ENCODE measurements at regions not wholly inside any gene's neighbourhood (a gene's known extent, or its start where the extent isn't known, plus 50 kb on each side); places are given as distances from the start of the nearest gene placed in this dataset.

DNA sequence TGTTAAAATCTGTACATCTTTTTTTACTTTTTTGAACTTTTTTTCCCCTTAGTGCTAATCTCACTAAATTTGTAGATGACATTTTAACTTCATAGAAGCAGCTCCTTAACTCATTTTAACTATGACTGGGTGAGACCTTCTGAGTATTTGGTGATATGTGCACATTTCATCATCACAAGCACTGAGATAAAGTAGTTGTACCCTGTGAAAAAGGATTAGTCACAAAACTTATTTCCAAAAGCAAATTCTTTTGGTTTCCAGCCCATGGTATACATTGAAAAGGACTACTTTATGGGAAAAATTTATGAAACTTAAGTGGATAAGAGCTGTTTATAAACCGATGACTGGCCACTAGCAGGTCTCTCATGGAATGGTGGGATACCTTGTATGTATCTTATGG, 581.5 kb downstream of the PLCL1 start:
- H3K27me3 Mint-ChIP-seq (ENCODE audit: low read depth), result no peaks in the 10 kb centered on the region
- no peaks in the 10 kb centered on the region for H3K9me3 Mint-ChIP-seq
- TF ChIP-seq, protein P1, sequence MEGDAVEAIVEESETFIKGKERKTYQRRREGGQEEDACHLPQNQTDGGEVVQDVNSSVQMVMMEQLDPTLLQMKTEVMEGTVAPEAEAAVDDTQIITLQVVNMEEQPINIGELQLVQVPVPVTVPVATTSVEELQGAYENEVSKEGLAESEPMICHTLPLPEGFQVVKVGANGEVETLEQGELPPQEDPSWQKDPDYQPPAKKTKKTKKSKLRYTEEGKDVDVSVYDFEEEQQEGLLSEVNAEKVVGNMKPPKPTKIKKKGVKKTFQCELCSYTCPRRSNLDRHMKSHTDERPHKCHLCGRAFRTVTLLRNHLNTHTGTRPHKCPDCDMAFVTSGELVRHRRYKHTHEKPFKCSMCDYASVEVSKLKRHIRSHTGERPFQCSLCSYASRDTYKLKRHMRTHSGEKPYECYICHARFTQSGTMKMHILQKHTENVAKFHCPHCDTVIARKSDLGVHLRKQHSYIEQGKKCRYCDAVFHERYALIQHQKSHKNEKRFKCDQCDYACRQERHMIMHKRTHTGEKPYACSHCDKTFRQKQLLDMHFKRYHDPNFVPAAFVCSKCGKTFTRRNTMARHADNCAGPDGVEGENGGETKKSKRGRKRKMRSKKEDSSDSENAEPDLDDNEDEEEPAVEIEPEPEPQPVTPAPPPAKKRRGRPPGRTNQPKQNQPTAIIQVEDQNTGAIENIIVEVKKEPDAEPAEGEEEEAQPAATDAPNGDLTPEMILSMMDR (conservative IDR thresholded peaks at IDR 0.05), result no peak
- no peak overlapping the region for H3K27ac Mint-ChIP-seq (ENCODE audit: unreplicated experiment)
- no peaks in the 10 kb centered on the region for H3K4me1 Mint-ChIP-seq
- no peak overlapping the region for H3K4me3 Mint-ChIP-seq
- H3K36me3 Mint-ChIP-seq (ENCODE audit: low read depth), result no peaks in the 10 kb centered on the region
- no peak for DNase-seq (ENCODE audit: low read depth, low spot score)

DNA sequence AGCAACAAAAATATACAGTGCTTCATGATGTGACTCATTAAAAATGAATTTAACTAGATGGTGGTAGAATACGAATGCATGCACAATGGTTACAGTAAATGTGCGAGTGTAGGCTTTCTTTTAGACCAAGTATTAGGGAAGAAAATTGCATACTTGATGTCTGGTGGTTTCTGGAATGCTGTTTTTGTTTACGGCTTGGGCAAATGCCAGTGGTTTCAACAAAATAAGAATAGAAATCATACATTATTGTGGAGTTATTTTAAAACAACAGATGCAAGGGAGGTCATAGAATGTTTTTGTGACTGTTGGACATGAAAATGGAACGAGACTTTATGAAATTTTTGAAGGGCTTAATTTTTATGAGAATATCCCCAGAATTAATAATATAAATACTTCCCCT, 580.9 kb downstream of the PLCL1 start:
- H3K9me3 Mint-ChIP-seq, result no peaks in the 10 kb centered on the region
- no peaks in the 10 kb centered on the region for H3K27me3 Mint-ChIP-seq (ENCODE audit: low read depth)
- TF ChIP-seq, protein P1 (conservative IDR thresholded peaks at IDR 0.05), result no peak
- no peak overlapping the region for H3K4me3 Mint-ChIP-seq
- H3K27ac Mint-ChIP-seq (ENCODE audit: unreplicated experiment), result no peak overlapping the region
- H3K36me3 Mint-ChIP-seq (ENCODE audit: low read depth), result no peaks in the 10 kb centered on the region
- H3K4me1 Mint-ChIP-seq, result no peaks in the 10 kb centered on the region
- DNase-seq (ENCODE audit: low read depth, low spot score), result no peak

DNA sequence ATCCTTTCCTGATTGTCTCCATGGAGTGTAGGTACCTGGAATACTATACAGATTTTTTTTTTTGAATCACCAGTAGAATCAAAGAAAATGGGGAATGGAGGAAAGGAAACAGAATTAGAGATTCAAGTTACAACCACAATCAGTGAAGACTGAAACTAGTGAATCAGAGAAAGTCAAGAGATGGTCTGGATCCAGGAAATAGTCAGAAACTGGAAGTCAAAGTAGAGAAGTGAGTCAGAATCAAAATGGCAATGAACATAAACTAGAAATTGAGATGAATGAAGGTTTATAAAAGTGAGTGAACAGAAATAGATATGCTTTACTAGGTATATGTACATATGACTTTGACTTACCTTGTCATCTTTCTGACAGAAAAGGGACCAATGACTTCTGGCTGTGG, 579.0 kb downstream of the PLCL1 start:
- TF ChIP-seq, protein P1 (conservative IDR thresholded peaks at IDR 0.05), result no peak
- H3K4me3 Mint-ChIP-seq, result no peak overlapping the region
- H3K27me3 Mint-ChIP-seq (ENCODE audit: low read depth), result no peaks in the 10 kb centered on the region
- no peaks in the 10 kb centered on the region for H3K36me3 Mint-ChIP-seq (ENCODE audit: low read depth)
- no peak overlapping the region for H3K27ac Mint-ChIP-seq (ENCODE audit: unreplicated experiment)
- DNase-seq (ENCODE audit: low read depth, low spot score), result no peak
- H3K4me1 Mint-ChIP-seq, result no peaks in the 10 kb centered on the region
- H3K9me3 Mint-ChIP-seq, result no peaks in the 10 kb centered on the region

DNA sequence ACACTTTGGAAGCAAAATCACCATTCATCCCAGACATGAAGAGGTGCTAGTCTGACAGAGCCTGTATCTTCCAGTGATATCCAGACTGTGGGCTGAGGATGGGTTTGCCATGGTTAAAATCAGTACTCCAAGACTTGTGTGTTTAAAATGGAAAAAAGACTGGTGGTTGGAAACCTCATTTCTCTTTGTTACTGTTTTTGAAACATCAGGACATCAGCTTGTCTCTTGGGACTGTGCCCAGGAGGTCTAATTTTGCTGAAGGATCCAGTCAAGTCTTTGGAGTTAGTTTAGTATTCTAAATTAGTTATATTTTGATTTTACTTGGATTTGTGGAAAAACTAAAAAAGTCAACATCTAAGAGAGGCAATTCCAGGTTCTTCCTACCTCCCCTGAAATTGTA, 578.4 kb downstream of the PLCL1 start:
- Mint-ChIP-seq H3K9me3 (no peaks in the 10 kb centered on the region), H3K27ac (ENCODE audit: unreplicated experiment) (no peak overlapping the region), H3K4me3 (no peak overlapping the region), H3K36me3 (ENCODE audit: low read depth) (no peaks in the 10 kb centered on the region), H3K27me3 (ENCODE audit: low read depth) (no peaks in the 10 kb centered on the region), H3K4me1 (no peaks in the 10 kb centered on the region)
- TF ChIP-seq, protein P1 (conservative IDR thresholded peaks at IDR 0.05), result no peak
- DNase-seq (ENCODE audit: low read depth, low spot score), result no peak

DNA sequence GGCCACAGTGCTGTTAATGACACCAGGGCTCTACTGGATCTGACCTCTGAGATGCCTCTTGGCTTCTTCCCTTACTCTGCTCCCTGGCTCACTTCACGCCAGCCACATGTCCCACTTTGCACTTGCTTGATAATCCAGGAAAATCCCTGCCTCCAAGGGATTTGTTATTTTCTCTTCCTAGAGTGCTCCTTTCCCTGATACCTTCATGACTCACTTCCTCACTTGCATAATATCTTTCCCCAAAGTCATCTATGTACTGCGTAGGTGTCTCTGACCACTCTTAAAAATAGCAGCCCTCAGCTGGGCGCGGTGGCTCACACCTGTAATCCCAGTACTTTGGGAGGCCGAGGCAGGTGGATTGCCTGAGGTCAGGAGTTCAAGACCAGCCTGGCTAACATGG, 572.3 kb downstream of the PLCL1 start:
- no peak overlapping the region for H3K4me3 Mint-ChIP-seq
- no peak for DNase-seq (ENCODE audit: low read depth, low spot score)
- H3K27ac Mint-ChIP-seq (ENCODE audit: unreplicated experiment), result no peak overlapping the region
- no peaks in the 10 kb centered on the region for H3K36me3 Mint-ChIP-seq (ENCODE audit: low read depth)
- H3K4me1 Mint-ChIP-seq, result no peaks in the 10 kb centered on the region
- TF ChIP-seq, protein P1 (conservative IDR thresholded peaks at IDR 0.05), result no peak
- H3K27me3 Mint-ChIP-seq (ENCODE audit: low read depth), result peaks cover 4% of the 10 kb centered on the region
- H3K9me3 Mint-ChIP-seq, result no peaks in the 10 kb centered on the region

DNA sequence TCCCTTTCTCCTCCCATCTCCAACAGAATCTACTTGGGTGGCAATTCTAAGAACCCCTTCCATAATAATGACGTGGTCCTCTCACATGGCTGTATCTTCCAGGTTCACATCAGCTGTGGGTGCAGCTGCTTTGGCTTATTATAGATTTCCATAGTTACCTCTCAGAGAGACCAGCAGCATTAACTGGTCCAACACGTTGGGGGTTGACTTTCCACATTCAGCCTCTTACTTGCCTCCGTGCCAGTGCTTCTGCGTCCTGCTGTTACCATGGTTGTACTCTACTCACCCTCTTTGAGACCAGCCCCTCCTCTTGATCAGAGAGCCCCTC, 570.7 kb downstream of the PLCL1 start:
- no peaks in the 10 kb centered on the region for H3K9me3 Mint-ChIP-seq
- no peak overlapping the region for H3K27ac Mint-ChIP-seq (ENCODE audit: unreplicated experiment)
- H3K27me3 Mint-ChIP-seq (ENCODE audit: low read depth), result peaks cover 4% of the 10 kb centered on the region
- DNase-seq (ENCODE audit: low read depth, low spot score), result no peak
- TF ChIP-seq, protein P1 (conservative IDR thresholded peaks at IDR 0.05), result no peak
- H3K4me3 Mint-ChIP-seq, result no peak overlapping the region
- no peaks in the 10 kb centered on the region for H3K4me1 Mint-ChIP-seq
- no peaks in the 10 kb centered on the region for H3K36me3 Mint-ChIP-seq (ENCODE audit: low read depth)
